Endothelial cell of umbilical vein (primary cell): ENCODE measurements at regions not wholly inside any gene's neighbourhood (a gene's known extent, or its start where the extent isn't known, plus 50 kb on each side); places are given as distances from the start of the nearest gene placed in this dataset.

Experiments
- BruUV-seq: library from RNA; stranded (reverse); fragments of 400-500 nt; replicated peaks from 2 replicates; lab custom pipeline; 2021; lab: Mats Ljungman, UMichigan
- CTCF ChIA-PET: fragments of 300-600, 350-600 bp; sonication (Branson Sonifier 250); formaldehyde crosslinking; loops from one replicate; lab custom pipeline; 2021; ENCODE audit warnings: antibody characterized with exemption, inconsistent platforms; lab: Charles Lee
- POLR2A ChIA-PET: fragments of 300-600, 350-600 bp; sonication (Branson Sonifier 250); formaldehyde crosslinking; loops from one replicate; lab custom pipeline; 2021; ENCODE audit warnings: antibody characterized with exemption, inconsistent platforms; lab: Charles Lee
- DNase-seq: peaks from one replicate; pipeline ENCODE4 v3.0.0-alpha.2; 2011; ENCODE audit warnings: low read depth, low spot score
- FAIRE-seq: peaks from 2 replicates; lab custom pipeline; 2011; peaks lifted over from hg19 to GRCh38; lab: Jason Lieb, UNC
- H2AFZ ChIP-seq: 2 replicates; pipeline ENCODE4 v1.6.0; 2012; ENCODE audit warnings: low read depth, low read length, control low read depth, inconsistent platforms
- H3K27ac ChIP-seq: 2 replicates; pipeline ENCODE4 v1.5.1; 2011; ENCODE audit warnings: low read depth, mild to moderate bottlenecking, control low read depth, low read length, moderate library complexity; ENCODE audit not compliant: insufficient read depth
- H3K27me3 ChIP-seq, 2 experiments: 2 replicates each; pipeline versions ENCODE4 v1.6.0 to v1.6.1; 2011; ENCODE audit warnings: low read length in 2 of 2, mixed read lengths in 1 of 2; ENCODE audit not compliant: control insufficient read depth in 2 of 2, insufficient read depth in 2 of 2
- H3K36me3 ChIP-seq, 2 experiments: 2 replicates in 1 of 2; 3 replicates in 1 of 2; pipeline ENCODE4 v1.5.1; 2011; ENCODE audit warnings: low read length in 2 of 2, mild to moderate bottlenecking in 1 of 2, moderate library complexity in 1 of 2; ENCODE audit not compliant: control insufficient read depth in 2 of 2, insufficient read depth in 2 of 2; ENCODE audit errors: extremely low read depth in 1 of 2
- H3K4me1 ChIP-seq: 3 replicates; pipeline ENCODE4 v1.5.1; 2011; ENCODE audit warnings: mild to moderate bottlenecking, low read length; ENCODE audit not compliant: control insufficient read depth, insufficient read depth; ENCODE audit errors: extremely low read depth
- H3K4me2 ChIP-seq: 2 replicates; pipeline ENCODE4 v1.6.1; 2011; ENCODE audit warnings: low read length, control low read depth, mixed read lengths; ENCODE audit not compliant: insufficient read depth
- H3K4me3 ChIP-seq, 3 experiments: fragments of 200-600 bp in 1 of 3; sonication (generic), shearing (Covaris generic) in 1 of 3; replicated peaks in 1 of 3; 2 replicates each; pipeline ENCODE4 v1.5.1; 2011 to 2016; ENCODE audit warnings: control low read depth in 3 of 3, low read length in 3 of 3, mild to moderate bottlenecking in 2 of 3, inconsistent platforms in 1 of 3, low read depth in 1 of 3, moderate library complexity in 1 of 3; ENCODE audit not compliant: insufficient read depth in 1 of 3
- H3K79me2 ChIP-seq: 2 replicates; pipeline ENCODE4 v1.6.0; 2012; ENCODE audit warnings: low read length, inconsistent platforms; ENCODE audit not compliant: control insufficient read depth, insufficient read depth
- H3K9ac ChIP-seq: replicated peaks from 2 replicates; pipeline ENCODE3; 2011; ENCODE audit warnings: low read length, control low read depth; ENCODE audit not compliant: insufficient read depth; ENCODE audit errors: extremely low read depth
- H3K9me1 ChIP-seq: replicated peaks from 3 replicates; pipeline ENCODE4 v1.6.0; 2011; ENCODE audit warnings: mild to moderate bottlenecking, low read length; ENCODE audit not compliant: control insufficient read depth, insufficient read depth; ENCODE audit errors: extremely low read depth
- H3K9me3 ChIP-seq: replicated peaks from 2 replicates; pipeline ENCODE4 v1.5.1; 2012; ENCODE audit warnings: low read length, inconsistent platforms; ENCODE audit not compliant: control insufficient read depth, insufficient read depth
- H4K20me1 ChIP-seq: replicated peaks from 2 replicates; pipeline ENCODE3; 2011; ENCODE audit warnings: mild to moderate bottlenecking, low read length; ENCODE audit not compliant: control insufficient read depth, insufficient read depth; ENCODE audit errors: extremely low read depth
- CTCF ChIP-seq, 2 donors: IDR thresholded peaks; 1 replicate in 1 of 2; 2 replicates in 1 of 2; pipeline ENCODE4 v1.5.1; 2011; ENCODE audit warnings: low read length in 2 of 2, mild to moderate bottlenecking in 2 of 2, moderate library complexity in 2 of 2, control low read depth in 1 of 2, inconsistent platforms in 1 of 2, low read depth in 1 of 2; ENCODE audit not compliant: insufficient read depth in 1 of 2; ENCODE audit errors: extremely low read depth in 1 of 2
- EZH2 ChIP-seq: IDR thresholded peaks from 2 replicates; pipeline ENCODE4 v1.6.1; 2012; ENCODE audit warnings: borderline replicate concordance, low read depth, mild to moderate bottlenecking, moderate library complexity, low read length, inconsistent platforms; ENCODE audit not compliant: severe bottlenecking
- FOS ChIP-seq: IDR thresholded peaks from 2 replicates; pipeline ENCODE4 v1.6.1; 2011; ENCODE audit warnings: mild to moderate bottlenecking, low read length, moderate library complexity, borderline replicate concordance; ENCODE audit not compliant: insufficient read depth
- GATA2 ChIP-seq: IDR thresholded peaks from 2 replicates; pipeline ENCODE4 v1.7.0; 2011; ENCODE audit warnings: low read depth, mild to moderate bottlenecking, moderate library complexity, mixed read lengths, low read length; ENCODE audit not compliant: insufficient read length, insufficient read depth
- JUN ChIP-seq: IDR thresholded peaks from 2 replicates; pipeline ENCODE4 v1.6.1; 2011; ENCODE audit warnings: borderline replicate concordance, low read depth; ENCODE audit not compliant: insufficient read length, insufficient read depth
- MAX ChIP-seq: IDR thresholded peaks from 2 replicates; pipeline ENCODE4 v1.6.1; 2011; ENCODE audit not compliant: insufficient read depth, insufficient read length
- MYC ChIP-seq: IDR thresholded peaks from one replicate; pipeline ENCODE4 v1.6.1; 2011; ENCODE audit warnings: mild to moderate bottlenecking, low read depth, low read length
- POLR2A ChIP-seq: IDR thresholded peaks from 2 replicates; pipeline ENCODE4 v1.6.1; 2012; ENCODE audit warnings: low read depth, mild to moderate bottlenecking, control low read depth, low read length
- POLR2AphosphoS5 ChIP-seq: IDR thresholded peaks from 2 replicates; pipeline ENCODE4 v1.6.1; 2012; ENCODE audit warnings: low read depth, mild to moderate bottlenecking, control low read depth, low read length, moderate library complexity; ENCODE audit not compliant: insufficient read depth
- dilution Hi-C: fragments of 300-500 bp; cut with MboI; formaldehyde crosslinking; loops from one replicate; pipeline ENCODE4 v1.15.0; 2019; ENCODE audit warnings: low sequenced_read_pairs; ENCODE audit not compliant: extremely low pct_ligation_motif_present
- intact Hi-C: fragments of 100-400 bp; cut with micrococcal nuclease; formaldehyde crosslinking; loops from one replicate; pipeline ENCODE4 v1.10.0; 2022

- no TSS peak for BruUV-seq
- DNase-seq, result no peak
- Histone ChIP-seq H3K4me1 (no peaks in the 10 kb centered on the region), H3K4me3 (no peak overlapping the region), H2AFZ (no peak overlapping the region), H3K9me1 (no peaks in the 10 kb centered on the region), H3K27ac (no peak overlapping the region), H3K79me2 (no peaks in the 10 kb centered on the region), H3K9ac (no peak overlapping the region), H3K27me3 (no peaks in the 10 kb centered on the region), H3K9me3 (no peaks in the 10 kb centered on the region), H4K20me1 (no peaks in the 10 kb centered on the region), H3K36me3 (no peaks in the 10 kb centered on the region), H3K4me2 (no peak overlapping the region)
- no peak for TF ChIP-seq POLR2AphosphoS5
- no peak for TF ChIP-seq EZH2
- no peak for TF ChIP-seq GATA2
- TF ChIP-seq MAX, result no peak
- no peak for TF ChIP-seq FOS
- TF ChIP-seq POLR2A, result no peak
- no peak for TF ChIP-seq CTCF (IDR thresholded peaks at IDR 0.05; ENCODE audit: extremely low read depth in 1 of 2, insufficient read depth in 1 of 2, low read depth in 1 of 2, low read length in 2 of 2)
- TF ChIP-seq MYC, result no peak
- TF ChIP-seq JUN, result no peak
- CTCF ChIA-PET, result interaction anchor here (1.2 kb wide), 1 partner anchor 11 kb away, joined by 3 read pairs; no protein-coding TSS in a partner anchor
- FAIRE-seq, result no peak
- intact Hi-C loops, result no loop called here
- POLR2A ChIA-PET, result no interaction called here
- dilution Hi-C loops, result no loop called here
Observed at GRCh38 chr2:223357076-223357475, 245.1 kb downstream of the SCG2 start.
